H4 (cell line): ENCODE measurements at regions not wholly inside any gene's neighbourhood (a gene's known extent, or its start where the extent isn't known, plus 50 kb on each side); places are given as distances from the start of the nearest gene placed in this dataset.

Experiments used
- DNase-seq: peaks from one replicate; pipeline ENCODE4 v3.0.0-alpha.2; 2015; ENCODE audit warnings: low spot score

- no peak for DNase-seq
Observed at GRCh38 chr16:24414534-24414933, 124.8 kb upstream of the RBBP6 start.

- no peak for DNase-seq
Observed at GRCh38 chr16:24418733-24419132, 120.6 kb upstream of the RBBP6 start.

GRCh38 chr16:24423312-24423711, 116.1 kb upstream of the RBBP6 start:
- no peak for DNase-seq

- no peak for DNase-seq
Observed at GRCh38 chr16:24424364-24424763, 115.0 kb upstream of the RBBP6 start.

GRCh38 chr16:24427840-24428239, 111.5 kb upstream of the RBBP6 start:
- DNase-seq = no peak

GRCh38 chr16:24428756-24429155, 110.6 kb upstream of the RBBP6 start:
- DNase-seq = no peak

- DNase-seq = peak; percentile 71
Observed at GRCh38 chr16:24430954-24431760, 108.2 kb upstream of the RBBP6 start.

- DNase-seq = no peak
Observed at GRCh38 chr16:24433706-24434105, 105.7 kb upstream of the RBBP6 start.

- DNase-seq = peak; percentile 6
Observed at GRCh38 chr16:24440306-24440705, 99.1 kb upstream of the RBBP6 start.

GRCh38 chr16:24442631-24443030, 96.7 kb upstream of the RBBP6 start:
- DNase-seq = no peak

GRCh38 chr16:24445216-24445615, 94.2 kb upstream of the RBBP6 start:
- DNase-seq = no peak

- no peak for DNase-seq
Observed at GRCh38 chr16:24446189-24446588, 93.2 kb upstream of the RBBP6 start.

GRCh38 chr16:24452724-24453123, 86.6 kb upstream of the RBBP6 start:
- no peak for DNase-seq

- no peak for DNase-seq
Observed at GRCh38 chr16:24463196-24463945, 76.0 kb upstream of the RBBP6 start.

GRCh38 chr16:24471561-24472350, 67.6 kb upstream of the RBBP6 start:
- DNase-seq = no peak

- DNase-seq = no peak
Observed at GRCh38 chr16:24477492-24477891, 61.9 kb upstream of the RBBP6 start.

GRCh38 chr16:24478401-24478800, 61.0 kb upstream of the RBBP6 start:
- no peak for DNase-seq

GRCh38 chr16:24482681-24483202, 56.6 kb upstream of the RBBP6 start:
- DNase-seq = peak; percentile 14

- DNase-seq = no peak
Observed at GRCh38 chr16:24488045-24488444, 51.3 kb upstream of the RBBP6 start.
